ENCODE measurements at regions not wholly inside any gene's neighbourhood (a gene's known extent, or its start where the extent isn't known, plus 50 kb on each side); places are given as distances from the start of the nearest gene placed in this dataset.

DNA sequence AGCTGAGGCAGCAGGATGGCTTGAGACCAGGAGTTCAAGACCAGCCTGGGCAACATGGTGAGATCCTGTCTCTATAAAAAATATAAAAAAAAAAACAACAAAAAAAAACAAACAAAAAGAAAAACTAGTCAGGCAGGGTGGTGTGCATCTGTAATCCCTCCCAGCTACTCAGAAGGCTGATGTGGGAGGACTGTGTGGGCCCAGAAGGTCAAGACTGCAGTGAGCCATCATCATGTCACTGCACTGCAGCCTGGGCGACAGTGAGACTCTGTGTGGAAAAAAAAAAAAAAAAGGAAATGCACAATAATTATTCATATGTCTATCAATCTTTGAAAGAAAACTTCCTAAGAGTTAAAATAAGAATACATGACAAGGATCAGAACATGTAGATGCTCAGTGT lies 178.3 kb downstream of the SEM1 start:
- TF ChIP-seq, protein P1, sequence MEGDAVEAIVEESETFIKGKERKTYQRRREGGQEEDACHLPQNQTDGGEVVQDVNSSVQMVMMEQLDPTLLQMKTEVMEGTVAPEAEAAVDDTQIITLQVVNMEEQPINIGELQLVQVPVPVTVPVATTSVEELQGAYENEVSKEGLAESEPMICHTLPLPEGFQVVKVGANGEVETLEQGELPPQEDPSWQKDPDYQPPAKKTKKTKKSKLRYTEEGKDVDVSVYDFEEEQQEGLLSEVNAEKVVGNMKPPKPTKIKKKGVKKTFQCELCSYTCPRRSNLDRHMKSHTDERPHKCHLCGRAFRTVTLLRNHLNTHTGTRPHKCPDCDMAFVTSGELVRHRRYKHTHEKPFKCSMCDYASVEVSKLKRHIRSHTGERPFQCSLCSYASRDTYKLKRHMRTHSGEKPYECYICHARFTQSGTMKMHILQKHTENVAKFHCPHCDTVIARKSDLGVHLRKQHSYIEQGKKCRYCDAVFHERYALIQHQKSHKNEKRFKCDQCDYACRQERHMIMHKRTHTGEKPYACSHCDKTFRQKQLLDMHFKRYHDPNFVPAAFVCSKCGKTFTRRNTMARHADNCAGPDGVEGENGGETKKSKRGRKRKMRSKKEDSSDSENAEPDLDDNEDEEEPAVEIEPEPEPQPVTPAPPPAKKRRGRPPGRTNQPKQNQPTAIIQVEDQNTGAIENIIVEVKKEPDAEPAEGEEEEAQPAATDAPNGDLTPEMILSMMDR (IDR thresholded peaks at IDR 0.05), result no peak
- TF ChIP-seq POLR2A (IDR thresholded peaks at IDR 0.05), result no peak
